ENCODE measurements at regions not wholly inside any gene's neighbourhood (a gene's known extent, or its start where the extent isn't known, plus 50 kb on each side); places are given as distances from the start of the nearest gene placed in this dataset.

- Histone ChIP-seq H3K27ac (ENCODE audit: low read depth in 1 of 2, low read length in 2 of 2) (no peak overlapping the region), H3K36me3 (replicated peaks in 1 of 2; ENCODE audit: control insufficient read depth in 1 of 2, insufficient read depth in 2 of 2, low read length in 2 of 2) (no peaks in the 10 kb centered on the region), H3K4me1 (ENCODE audit: control insufficient read depth in 1 of 2, insufficient read depth in 2 of 2, low read length in 2 of 2) (no peaks in the 10 kb centered on the region), H3K27me3 (ENCODE audit: control insufficient read depth in 2 of 2, insufficient read depth in 2 of 2, low read length in 2 of 2) (no peaks in the 10 kb centered on the region), H3K4me2 (replicated peaks; ENCODE audit: extremely low read depth, low read length, poor library complexity, severe bottlenecking) (no peak overlapping the region), H3K79me2 (ENCODE audit: insufficient read depth, low read length) (no peaks in the 10 kb centered on the region), H3K4me3 (replicated peaks in 1 of 3; ENCODE audit: low read depth in 2 of 3, low read length in 3 of 3) (no peak overlapping the region), H2AFZ (ENCODE audit: insufficient read depth, low read depth, low read length, poor library complexity, severe bottlenecking) (no peak overlapping the region), H4K20me1 (ENCODE audit: insufficient read depth, low read length) (no peaks in the 10 kb centered on the region), H3K9me3 (replicated peaks in 1 of 2; ENCODE audit: control insufficient read depth in 1 of 2, insufficient read depth in 1 of 2, low read length in 2 of 2) (peaks cover 0 to 3% of the 10 kb centered on the region in 2 donors), H3K9ac (ENCODE audit: insufficient read depth, low read length, poor library complexity, severe bottlenecking) (no peak overlapping the region)
- no peaks in the 10 kb centered on the region for H3K4me1 Mint-ChIP-seq
- H3K4me3 Mint-ChIP-seq: no peak overlapping the region
- peaks cover 0 to 7% (median 3%) of the 10 kb centered on the region in 7 donors for H3K9me3 Mint-ChIP-seq
- 94% methylated on average over 5 of the region's 5 CpGs for WGBS (ENCODE audit: insufficient coverage)
- no peak overlapping the region for H3K27ac Mint-ChIP-seq
- no peaks in the 10 kb centered on the region for H3K36me3 Mint-ChIP-seq
- peaks cover 0 to 3% (median 1%) of the 10 kb centered on the region in 3 donors for H3K27me3 Mint-ChIP-seq (ENCODE audit: low read depth in 3 of 3)
- TF ChIP-seq, protein P1, sequence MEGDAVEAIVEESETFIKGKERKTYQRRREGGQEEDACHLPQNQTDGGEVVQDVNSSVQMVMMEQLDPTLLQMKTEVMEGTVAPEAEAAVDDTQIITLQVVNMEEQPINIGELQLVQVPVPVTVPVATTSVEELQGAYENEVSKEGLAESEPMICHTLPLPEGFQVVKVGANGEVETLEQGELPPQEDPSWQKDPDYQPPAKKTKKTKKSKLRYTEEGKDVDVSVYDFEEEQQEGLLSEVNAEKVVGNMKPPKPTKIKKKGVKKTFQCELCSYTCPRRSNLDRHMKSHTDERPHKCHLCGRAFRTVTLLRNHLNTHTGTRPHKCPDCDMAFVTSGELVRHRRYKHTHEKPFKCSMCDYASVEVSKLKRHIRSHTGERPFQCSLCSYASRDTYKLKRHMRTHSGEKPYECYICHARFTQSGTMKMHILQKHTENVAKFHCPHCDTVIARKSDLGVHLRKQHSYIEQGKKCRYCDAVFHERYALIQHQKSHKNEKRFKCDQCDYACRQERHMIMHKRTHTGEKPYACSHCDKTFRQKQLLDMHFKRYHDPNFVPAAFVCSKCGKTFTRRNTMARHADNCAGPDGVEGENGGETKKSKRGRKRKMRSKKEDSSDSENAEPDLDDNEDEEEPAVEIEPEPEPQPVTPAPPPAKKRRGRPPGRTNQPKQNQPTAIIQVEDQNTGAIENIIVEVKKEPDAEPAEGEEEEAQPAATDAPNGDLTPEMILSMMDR (IDR thresholded peaks at IDR 0.05): no peak
- DNase-seq: no peak
- intact Hi-C loops (cut with micrococcal nuclease): no loop called here
Observed at GRCh38 chr2:223199531-223200515, 147.8 kb downstream of the KCNE4 start.

DNA sequence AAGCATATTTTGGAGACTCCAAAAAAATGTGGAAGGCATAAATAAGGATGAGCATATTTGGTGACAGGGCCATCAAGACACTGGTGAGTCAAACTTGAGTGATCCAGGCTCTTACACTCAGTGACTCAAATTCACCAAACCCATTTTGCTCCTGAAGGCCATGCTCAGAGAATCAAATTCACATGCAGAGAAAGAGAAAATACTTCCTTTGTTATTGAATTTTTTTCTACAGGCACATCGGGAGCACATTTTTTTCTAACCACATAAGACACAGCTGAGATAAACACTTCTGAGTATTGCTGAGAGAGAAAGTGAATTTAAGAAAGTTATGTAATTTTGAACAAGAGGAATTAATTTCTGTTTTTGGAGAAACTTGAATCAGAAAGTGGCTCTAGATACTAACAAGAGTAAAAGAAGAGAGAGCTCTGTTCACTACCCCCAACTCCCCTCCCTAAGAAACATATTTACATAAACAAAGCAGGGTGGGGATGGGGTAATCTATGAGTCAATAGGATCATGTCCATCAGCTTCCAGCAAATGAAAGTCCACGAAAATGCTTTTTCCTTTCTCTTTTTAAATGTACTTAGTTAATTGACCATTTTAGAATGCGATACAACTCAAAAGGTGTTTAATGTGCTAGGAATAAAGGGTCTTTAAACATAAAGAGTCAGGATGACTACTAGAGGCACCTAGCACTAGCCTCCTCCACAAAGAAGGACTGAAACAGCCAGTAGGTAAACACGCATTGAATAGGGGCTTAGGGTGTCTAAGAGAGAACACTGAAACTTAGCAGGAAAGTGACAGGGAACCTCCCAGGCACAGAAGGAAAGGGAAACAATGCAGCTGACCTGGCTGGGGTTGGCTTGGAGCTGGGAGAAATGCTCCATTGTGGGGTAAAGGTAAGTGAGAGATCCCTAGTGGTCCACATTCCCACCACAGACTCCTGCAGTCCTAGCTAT is 152.3 kb downstream of the KCNE4 start:
- H3K4me1 ChIP-seq (ENCODE audit: control insufficient read depth in 1 of 2, insufficient read depth in 2 of 2, low read length in 2 of 2): no peaks in the 10 kb centered on the region
- DNase-seq: no peak
- no peaks in the 10 kb centered on the region for H3K27me3 ChIP-seq (ENCODE audit: control insufficient read depth in 2 of 2, insufficient read depth in 2 of 2, low read length in 2 of 2)
- no peaks in the 10 kb centered on the region for H4K20me1 ChIP-seq (ENCODE audit: insufficient read depth, low read length)
- Mint-ChIP-seq H3K4me1 (no peaks in the 10 kb centered on the region), H3K27me3 (ENCODE audit: low read depth in 3 of 3) (peaks cover 0 to 3% (median 0%) of the 10 kb centered on the region in 3 donors), H3K27ac (no peak overlapping the region), H3K36me3 (no peaks in the 10 kb centered on the region), H3K4me3 (no peak overlapping the region), H3K9me3 (peaks cover 0 to 9% (median 6%) of the 10 kb centered on the region in 7 donors)
- no peak overlapping the region for H3K4me2 ChIP-seq (replicated peaks; ENCODE audit: extremely low read depth, low read length, poor library complexity, severe bottlenecking)
- TF ChIP-seq, protein P1 (IDR thresholded peaks at IDR 0.05): no peak
- H3K9ac ChIP-seq (ENCODE audit: insufficient read depth, low read length, poor library complexity, severe bottlenecking): no peak overlapping the region
- WGBS (ENCODE audit: insufficient coverage): no CpG with 5 or more reads among the region's 4 CpGs
- H3K9me3 ChIP-seq (replicated peaks in 1 of 2; ENCODE audit: control insufficient read depth in 1 of 2, insufficient read depth in 1 of 2, low read length in 2 of 2): peaks cover 3 to 19% of the 10 kb centered on the region in 2 donors
- no peak overlapping the region for H2AFZ ChIP-seq (ENCODE audit: insufficient read depth, low read depth, low read length, poor library complexity, severe bottlenecking)
- intact Hi-C loops (cut with micrococcal nuclease): no loop called here
- no peaks in the 10 kb centered on the region for H3K79me2 ChIP-seq (ENCODE audit: insufficient read depth, low read length)
- no peak overlapping the region for H3K27ac ChIP-seq (ENCODE audit: low read depth in 1 of 2, low read length in 2 of 2)
- H3K36me3 ChIP-seq (replicated peaks in 1 of 2; ENCODE audit: control insufficient read depth in 1 of 2, insufficient read depth in 2 of 2, low read length in 2 of 2): no peaks in the 10 kb centered on the region
- no peak overlapping the region for H3K4me3 ChIP-seq (replicated peaks in 1 of 3; ENCODE audit: low read depth in 2 of 3, low read length in 3 of 3)
